ENCODE measurements at regions not wholly inside any gene's neighbourhood (a gene's known extent, or its start where the extent isn't known, plus 50 kb on each side); places are given as distances from the start of the nearest gene placed in this dataset.

- TF ChIP-seq EZH2phosphoT487 (IDR thresholded peaks at IDR 0.05; ENCODE audit: insufficient read depth, low read depth) = no peak
- TF ChIP-seq EZH2 (IDR thresholded peaks at IDR 0.05; ENCODE audit: insufficient read depth, poor library complexity, severe bottlenecking) = no peak
These were observed 382.7 kb upstream of the GALNTL6 start for GRCh38 chr4:171430495-171430894.

Measured in GM23248 (cell line).